ENCODE measurements at regions not wholly inside any gene's neighbourhood (a gene's known extent, or its start where the extent isn't known, plus 50 kb on each side); places are given as distances from the start of the nearest gene placed in this dataset.
A peak's percentile ranks its signal among the peaks of the same experiment; 100 is the strongest.

- Histone ChIP-seq H3K27ac (no peak overlapping the region), H3K36me3 (no peaks in the 10 kb centered on the region), H3K9me3 (no peaks in the 10 kb centered on the region), H3K4me1 (no peaks in the 10 kb centered on the region), H3K27me3 (no peaks in the 10 kb centered on the region), H3K4me3 (no peak overlapping the region)
- TF ChIP-seq CTCF (IDR thresholded peaks at IDR 0.05) = no peak
- TF ChIP-seq POLR2AphosphoS5 (IDR thresholded peaks at IDR 0.05) = no peak
- no peak for TF ChIP-seq EP300 (IDR thresholded peaks at IDR 0.05)
- no peak for TF ChIP-seq POLR2A (IDR thresholded peaks at IDR 0.05)
- 71 to 92% methylated on average over 2 of the region's 2 CpGs for WGBS, 2 donors (ENCODE audit: low coverage in 1 of 2)
- no peak for ATAC-seq
These were observed 302.5 kb downstream of the NUAK1 start for GRCh38 chr12:105836242-105836622.

- 84 to 93% methylated on average over 4 of the region's 4 CpGs for WGBS, 2 donors (ENCODE audit: low coverage in 1 of 2)
- no peak for ATAC-seq
These were observed 299.1 kb downstream of the NUAK1 start for GRCh38 chr12:105839629-105840127.

GRCh38 chr12:105840384-105840783 is 298.4 kb downstream of the NUAK1 start:
- WGBS, 2 donors (ENCODE audit: low coverage in 1 of 2) = 75 to 85% methylated on average over 2 to 4 of the region's 4 CpGs
- ATAC-seq = no peak
- H3K27me3 ChIP-seq = no peaks in the 10 kb centered on the region
- H3K9me3 ChIP-seq = no peaks in the 10 kb centered on the region
- H3K4me1 ChIP-seq = peaks cover 0 to 19% (median 3%) of the 10 kb centered on the region in 3 donors
- no peaks in the 10 kb centered on the region for H3K36me3 ChIP-seq
- H3K27ac ChIP-seq = no peak overlapping the region
- TF ChIP-seq EP300 (IDR thresholded peaks at IDR 0.05) (no peak), CTCF (IDR thresholded peaks at IDR 0.05) (no peak), POLR2AphosphoS5 (IDR thresholded peaks at IDR 0.05) (no peak), POLR2A (IDR thresholded peaks at IDR 0.05) (no peak)
- no peak overlapping the region for H3K4me3 ChIP-seq

More at GRCh38 chr12:105839629-105840127, 299.1 kb downstream of the NUAK1 start:
- H3K36me3 ChIP-seq = no peaks in the 10 kb centered on the region
- no peak for TF ChIP-seq EP300 (IDR thresholded peaks at IDR 0.05)
- no peak for TF ChIP-seq POLR2A (IDR thresholded peaks at IDR 0.05)
- no peak for TF ChIP-seq CTCF (IDR thresholded peaks at IDR 0.05)
- TF ChIP-seq POLR2AphosphoS5 (IDR thresholded peaks at IDR 0.05) = no peak
- no peak overlapping the region for H3K4me3 ChIP-seq
- no peaks in the 10 kb centered on the region for H3K27me3 ChIP-seq
- H3K9me3 ChIP-seq = no peaks in the 10 kb centered on the region
- no peak overlapping the region for H3K27ac ChIP-seq
- H3K4me1 ChIP-seq = peaks cover 0 to 17% (median 3%) of the 10 kb centered on the region in 3 donors

- peaks cover 0 to 19% (median 3%) of the 10 kb centered on the region in 3 donors for H3K4me1 ChIP-seq
- no peak overlapping the region for H3K27ac ChIP-seq
- 33 to 44% methylated on average over 1 to 4 of the region's 4 CpGs for WGBS, 2 donors (ENCODE audit: low coverage in 1 of 2)
- H3K9me3 ChIP-seq = no peaks in the 10 kb centered on the region
- no peaks in the 10 kb centered on the region for H3K36me3 ChIP-seq
- TF ChIP-seq POLR2A (IDR thresholded peaks at IDR 0.05) (no peak), CTCF (IDR thresholded peaks at IDR 0.05) (no peak), EP300 (IDR thresholded peaks at IDR 0.05) (no peak)
- no peak for ATAC-seq
- H3K27me3 ChIP-seq = no peaks in the 10 kb centered on the region
- no peak overlapping the region for H3K4me3 ChIP-seq
These were observed 296.9 kb downstream of the NUAK1 start for GRCh38 chr12:105841840-105842239.

GRCh38 chr12:105843561-105843960 is 295.2 kb downstream of the NUAK1 start:
- no peaks in the 10 kb centered on the region for H3K36me3 ChIP-seq
- no peak for ATAC-seq
- H3K4me3 ChIP-seq = no peak overlapping the region
- WGBS, 2 donors (ENCODE audit: low coverage in 1 of 2) = 23 to 35% methylated on average over 2 of the region's 2 CpGs
- peak overlapping the region in 1 of 4 donors; percentile 17 for H3K27ac ChIP-seq
- no peaks in the 10 kb centered on the region for H3K27me3 ChIP-seq
- H3K4me1 ChIP-seq = peaks cover 0 to 19% (median 3%) of the 10 kb centered on the region in 3 donors
- TF ChIP-seq POLR2A (IDR thresholded peaks at IDR 0.05) (no peak), POLR2AphosphoS5 (IDR thresholded peaks at IDR 0.05) (no peak), EP300 (IDR thresholded peaks at IDR 0.05) (no peak), CTCF (IDR thresholded peaks at IDR 0.05) (no peak)
- H3K9me3 ChIP-seq = no peaks in the 10 kb centered on the region
